Gastroesophageal sphincter (tissue), 4 donors: ENCODE measurements at regions not wholly inside any gene's neighbourhood (a gene's known extent, or its start where the extent isn't known, plus 50 kb on each side); places are given as distances from the start of the nearest gene placed in this dataset.

Experiments
- ATAC-seq: fragments of 150-250 bp; one replicate; pipeline ENCODE4 v1.9.1; 2016; ENCODE audit warnings: mild to moderate bottlenecking, moderate library complexity
- H3K27ac ChIP-seq, 4 donors: fragments of 200-600 bp; sonication (generic) in 3 of 4; 1 replicate in 3 of 4; 2 replicates in 1 of 4; pipeline ENCODE4 v1.5.1; 2016 to 2019
- H3K27me3 ChIP-seq: fragments of 200-600 bp; sonication (generic); one replicate; pipeline ENCODE4 v1.5.1; 2019
- H3K36me3 ChIP-seq, 2 donors: fragments of 200-600 bp; sonication (generic); one replicate each; pipeline ENCODE4 v1.5.1; 2019; ENCODE audit warnings: control low read depth in 1 of 2
- H3K4me1 ChIP-seq, 3 donors: fragments of 200-600 bp; sonication (generic); 1 replicate in 2 of 3; 2 replicates in 1 of 3; pipeline ENCODE4 v1.5.1; 2016 to 2019; ENCODE audit warnings: control low read depth in 2 of 3
- H3K4me3 ChIP-seq, 2 donors: fragments of 200-600 bp; sonication (generic); one replicate each; pipeline ENCODE4 v1.5.1; 2019; ENCODE audit warnings: mild to moderate bottlenecking in 1 of 2, moderate library complexity in 1 of 2
- H3K9me3 ChIP-seq, 3 donors: fragments of 200-600 bp; sonication (generic); one replicate each; pipeline ENCODE4 v1.5.1; 2017 to 2019; ENCODE audit warnings: control low read depth in 2 of 3
- EP300 ChIP-seq: sonication (generic); formaldehyde crosslinking; IDR thresholded peaks from one replicate; pipeline ENCODE4 v1.6.1; 2017; ENCODE audit warnings: antibody characterized with exemption, mild to moderate bottlenecking
- POLR2A ChIP-seq, 2 donors: fragments of 450-650 bp; IDR thresholded peaks; one replicate each; pipeline ENCODE4 v1.6.1; 2017; ENCODE audit warnings: antibody characterized with exemption in 2 of 2, mild to moderate bottlenecking in 2 of 2, moderate library complexity in 1 of 2
- POLR2AphosphoS5 ChIP-seq: sonication (generic); formaldehyde crosslinking; IDR thresholded peaks from one replicate; pipeline ENCODE4 v1.6.1; 2017; ENCODE audit warnings: antibody characterized with exemption
- WGBS, 2 donors: methylation state at CpG; one replicate each; pipeline ENCODE4 v1.1.5; 2018; ENCODE audit warnings: low coverage in 1 of 2; 5-methylcytosine and 5-hydroxymethylcytosine counted together
- TF ChIP-seq, protein P1 (sequence below), 4 experiments: fragments of 200-600 bp in 2 of 4; fragments of 450-650 bp in 2 of 4; sonication (generic) in 1 of 4; IDR thresholded peaks; one replicate each; pipeline ENCODE4 v1.5.1; 2017 to 2019; ENCODE audit warnings: antibody characterized with exemption in 4 of 4, mild to moderate bottlenecking in 2 of 4, moderate library complexity in 2 of 4

- 41 to 100% methylated on average over 1 to 5 of the region's 8 CpGs for WGBS, 2 donors
- H3K4me3 ChIP-seq, result no peak overlapping the region
- no peak overlapping the region for H3K27ac ChIP-seq
- H3K4me1 ChIP-seq, result peaks cover 0 to 10% (median 0%) of the 10 kb centered on the region in 3 donors
- H3K36me3 ChIP-seq, result no peaks in the 10 kb centered on the region
- no peaks in the 10 kb centered on the region for H3K9me3 ChIP-seq
- H3K27me3 ChIP-seq, result no peaks in the 10 kb centered on the region
- ATAC-seq, result no peak
- TF ChIP-seq POLR2A (IDR thresholded peaks at IDR 0.05), result no peak
These were observed 130.6 kb upstream of the ATP6AP2 start for GRCh38 chrX:40449956-40450706.

- WGBS, 2 donors, result 60% methylated on average over 1 of the region's 7 CpGs; no CpG with 5 or more reads in 1 of the 2 donors
- H3K27ac ChIP-seq, result no peak overlapping the region
- no peak for ATAC-seq
These were observed 131.4 kb upstream of the ATP6AP2 start for GRCh38 chrX:40449396-40449795.

GRCh38 chrX:40448793-40449192 lies 132.0 kb upstream of the ATP6AP2 start:
- no peaks in the 10 kb centered on the region for H3K9me3 ChIP-seq
- H3K4me3 ChIP-seq, result no peak overlapping the region
- TF ChIP-seq POLR2A (IDR thresholded peaks at IDR 0.05), result no peak
- no peak for TF ChIP-seq POLR2AphosphoS5
- TF ChIP-seq EP300, result no peak
- TF ChIP-seq, protein P1, sequence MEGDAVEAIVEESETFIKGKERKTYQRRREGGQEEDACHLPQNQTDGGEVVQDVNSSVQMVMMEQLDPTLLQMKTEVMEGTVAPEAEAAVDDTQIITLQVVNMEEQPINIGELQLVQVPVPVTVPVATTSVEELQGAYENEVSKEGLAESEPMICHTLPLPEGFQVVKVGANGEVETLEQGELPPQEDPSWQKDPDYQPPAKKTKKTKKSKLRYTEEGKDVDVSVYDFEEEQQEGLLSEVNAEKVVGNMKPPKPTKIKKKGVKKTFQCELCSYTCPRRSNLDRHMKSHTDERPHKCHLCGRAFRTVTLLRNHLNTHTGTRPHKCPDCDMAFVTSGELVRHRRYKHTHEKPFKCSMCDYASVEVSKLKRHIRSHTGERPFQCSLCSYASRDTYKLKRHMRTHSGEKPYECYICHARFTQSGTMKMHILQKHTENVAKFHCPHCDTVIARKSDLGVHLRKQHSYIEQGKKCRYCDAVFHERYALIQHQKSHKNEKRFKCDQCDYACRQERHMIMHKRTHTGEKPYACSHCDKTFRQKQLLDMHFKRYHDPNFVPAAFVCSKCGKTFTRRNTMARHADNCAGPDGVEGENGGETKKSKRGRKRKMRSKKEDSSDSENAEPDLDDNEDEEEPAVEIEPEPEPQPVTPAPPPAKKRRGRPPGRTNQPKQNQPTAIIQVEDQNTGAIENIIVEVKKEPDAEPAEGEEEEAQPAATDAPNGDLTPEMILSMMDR (IDR thresholded peaks at IDR 0.05), result no peak
- ATAC-seq, result no peak
- peaks cover 0 to 10% (median 0%) of the 10 kb centered on the region in 3 donors for H3K4me1 ChIP-seq
- no peaks in the 10 kb centered on the region for H3K36me3 ChIP-seq
- WGBS, 2 donors, result 76 to 83% methylated on average over 1 to 5 of the region's 6 CpGs
- H3K27me3 ChIP-seq, result no peaks in the 10 kb centered on the region
- H3K27ac ChIP-seq, result no peak overlapping the region

More at GRCh38 chrX:40449396-40449795, 131.4 kb upstream of the ATP6AP2 start:
- Histone ChIP-seq H3K9me3 (no peaks in the 10 kb centered on the region), H3K4me1 (peaks cover 0 to 10% (median 0%) of the 10 kb centered on the region in 3 donors), H3K27me3 (no peaks in the 10 kb centered on the region), H3K36me3 (no peaks in the 10 kb centered on the region), H3K4me3 (no peak overlapping the region)
- TF ChIP-seq, protein P1 (IDR thresholded peaks at IDR 0.05), result no peak
- no peak for TF ChIP-seq POLR2A (IDR thresholded peaks at IDR 0.05)
- no peak for TF ChIP-seq EP300
- TF ChIP-seq POLR2AphosphoS5, result no peak

GRCh38 chrX:40446921-40447320 lies 133.8 kb upstream of the ATP6AP2 start:
- TF ChIP-seq, protein P1 (IDR thresholded peaks at IDR 0.05), result no peak
- TF ChIP-seq EP300 (no peak), POLR2AphosphoS5 (no peak), POLR2A (IDR thresholded peaks at IDR 0.05) (no peak)
- no peak overlapping the region for H3K4me3 ChIP-seq
- 17 to 32% methylated on average over 1 to 6 of the region's 6 CpGs for WGBS, 2 donors
- H3K36me3 ChIP-seq, result no peaks in the 10 kb centered on the region
- H3K4me1 ChIP-seq, result peaks cover 0 to 10% (median 0%) of the 10 kb centered on the region in 3 donors
- H3K27ac ChIP-seq, result no peak overlapping the region
- no peaks in the 10 kb centered on the region for H3K27me3 ChIP-seq
- no peaks in the 10 kb centered on the region for H3K9me3 ChIP-seq
- peak; percentile 34 for ATAC-seq

GRCh38 chrX:40445691-40446090 lies 135.1 kb upstream of the ATP6AP2 start:
- TF ChIP-seq, protein P1 (IDR thresholded peaks at IDR 0.05), result no peak
- TF ChIP-seq POLR2AphosphoS5, result no peak
- no peak for ATAC-seq
- H3K27ac ChIP-seq, result no peak overlapping the region
- no peaks in the 10 kb centered on the region for H3K36me3 ChIP-seq
- no peak overlapping the region for H3K4me3 ChIP-seq
- peaks cover 0 to 10% (median 0%) of the 10 kb centered on the region in 3 donors for H3K4me1 ChIP-seq
- WGBS, 2 donors, result 100% methylated on average over 2 of the region's 3 CpGs; no CpG with 5 or more reads in 1 of the 2 donors
- H3K27me3 ChIP-seq, result no peaks in the 10 kb centered on the region
- H3K9me3 ChIP-seq, result no peaks in the 10 kb centered on the region
